ENCODE measurements at regions not wholly inside any gene's neighbourhood (a gene's known extent, or its start where the extent isn't known, plus 50 kb on each side); places are given as distances from the start of the nearest gene placed in this dataset.

- no peak overlapping the region for H3K27ac ChIP-seq (ENCODE audit: insufficient read depth, low read length, poor library complexity, severe bottlenecking)
- H3K36me3 ChIP-seq (ENCODE audit: control insufficient read depth, insufficient read depth, low read length) = no peaks in the 10 kb centered on the region
- Mint-ChIP-seq H3K27ac (no peak overlapping the region), H3K9me3 (peaks cover 0 to 4% (median 0%) of the 10 kb centered on the region in 7 donors), H3K4me3 (peak overlapping the region in 3 of 4 donors; percentile 27 to 81 (median 80)), H3K36me3 (no peaks in the 10 kb centered on the region), H3K4me1 (peaks cover 0 to 34% (median 13%) of the 10 kb centered on the region in 4 donors), H3K27me3 (peaks cover 91% of the 10 kb centered on the region)
- H3K4me1 ChIP-seq (ENCODE audit: control insufficient read depth, insufficient read depth, low read length, poor library complexity, severe bottlenecking) = peaks cover 23% of the 10 kb centered on the region
- no peaks in the 10 kb centered on the region for H3K9me3 ChIP-seq (ENCODE audit: control insufficient read depth in 2 of 2, low read length in 2 of 2)
- peaks cover 39% of the 10 kb centered on the region for H3K27me3 ChIP-seq (ENCODE audit: control insufficient read depth, insufficient read depth, low read length)
- no peak for DNase-seq
- H3K4me3 ChIP-seq (ENCODE audit: low read depth, low read length) = no peak overlapping the region
- ATAC-seq (ENCODE audit: low read depth in 2 of 2) = no peak
Observed at GRCh38 chr11:43581370-43582023, 99.0 kb upstream of the HSD17B12 start.

- Histone ChIP-seq H3K27me3 (ENCODE audit: control insufficient read depth, insufficient read depth, low read length) (peaks cover 37% of the 10 kb centered on the region), H3K4me3 (ENCODE audit: low read depth, low read length) (no peak overlapping the region), H3K4me1 (ENCODE audit: control insufficient read depth, insufficient read depth, low read length, poor library complexity, severe bottlenecking) (peaks cover 23% of the 10 kb centered on the region), H3K36me3 (ENCODE audit: control insufficient read depth, insufficient read depth, low read length) (no peaks in the 10 kb centered on the region), H3K9me3 (ENCODE audit: control insufficient read depth in 2 of 2, low read length in 2 of 2) (no peaks in the 10 kb centered on the region), H3K27ac (ENCODE audit: insufficient read depth, low read length, poor library complexity, severe bottlenecking) (no peak overlapping the region)
- peaks cover 91% of the 10 kb centered on the region for H3K27me3 Mint-ChIP-seq
- H3K36me3 Mint-ChIP-seq = no peaks in the 10 kb centered on the region
- peaks cover 0 to 32% (median 9%) of the 10 kb centered on the region in 4 donors for H3K4me1 Mint-ChIP-seq
- DNase-seq (no peak), ATAC-seq (ENCODE audit: low read depth in 2 of 2) (no peak)
- no peak overlapping the region for H3K27ac Mint-ChIP-seq
- no peak overlapping the region for H3K4me3 Mint-ChIP-seq
- peaks cover 0 to 3% (median 0%) of the 10 kb centered on the region in 7 donors for H3K9me3 Mint-ChIP-seq
Observed at GRCh38 chr11:43582024-43582862, 98.3 kb upstream of the HSD17B12 start.

GRCh38 chr11:43582863-43583462 is 97.6 kb upstream of the HSD17B12 start:
- Mint-ChIP-seq H3K4me3 (no peak overlapping the region), H3K4me1 (peaks cover 0 to 27% (median 9%) of the 10 kb centered on the region in 4 donors), H3K27ac (no peak overlapping the region), H3K36me3 (no peaks in the 10 kb centered on the region), H3K27me3 (peaks cover 91% of the 10 kb centered on the region), H3K9me3 (peaks cover 0 to 3% (median 0%) of the 10 kb centered on the region in 7 donors)
- H3K27ac ChIP-seq (ENCODE audit: insufficient read depth, low read length, poor library complexity, severe bottlenecking) = no peak overlapping the region
- no peak overlapping the region for H3K4me3 ChIP-seq (ENCODE audit: low read depth, low read length)
- DNase-seq = no peak
- H3K9me3 ChIP-seq (ENCODE audit: control insufficient read depth in 2 of 2, low read length in 2 of 2) = no peaks in the 10 kb centered on the region
- no peak for ATAC-seq (ENCODE audit: low read depth in 2 of 2)
- peaks cover 33% of the 10 kb centered on the region for H3K27me3 ChIP-seq (ENCODE audit: control insufficient read depth, insufficient read depth, low read length)
- H3K36me3 ChIP-seq (ENCODE audit: control insufficient read depth, insufficient read depth, low read length) = no peaks in the 10 kb centered on the region
- peaks cover 23% of the 10 kb centered on the region for H3K4me1 ChIP-seq (ENCODE audit: control insufficient read depth, insufficient read depth, low read length, poor library complexity, severe bottlenecking)

GRCh38 chr11:43583548-43583947 is 97.0 kb upstream of the HSD17B12 start:
- Histone ChIP-seq H3K36me3 (ENCODE audit: control insufficient read depth, insufficient read depth, low read length) (no peaks in the 10 kb centered on the region), H3K27ac (ENCODE audit: insufficient read depth, low read length, poor library complexity, severe bottlenecking) (no peak overlapping the region), H3K4me1 (ENCODE audit: control insufficient read depth, insufficient read depth, low read length, poor library complexity, severe bottlenecking) (peaks cover 20% of the 10 kb centered on the region), H3K9me3 (ENCODE audit: control insufficient read depth in 2 of 2, low read length in 2 of 2) (no peaks in the 10 kb centered on the region), H3K27me3 (ENCODE audit: control insufficient read depth, insufficient read depth, low read length) (peaks cover 32% of the 10 kb centered on the region), H3K4me3 (ENCODE audit: low read depth, low read length) (no peak overlapping the region)
- peaks cover 89% of the 10 kb centered on the region for H3K27me3 Mint-ChIP-seq
- peaks cover 0 to 27% (median 9%) of the 10 kb centered on the region in 4 donors for H3K4me1 Mint-ChIP-seq
- H3K9me3 Mint-ChIP-seq = peaks cover 0 to 3% (median 0%) of the 10 kb centered on the region in 7 donors
- H3K27ac Mint-ChIP-seq = no peak overlapping the region
- ATAC-seq (ENCODE audit: low read depth in 2 of 2) (no peak), DNase-seq (no peak)
- H3K36me3 Mint-ChIP-seq = no peaks in the 10 kb centered on the region
- H3K4me3 Mint-ChIP-seq = no peak overlapping the region

- Histone ChIP-seq H3K36me3 (ENCODE audit: control insufficient read depth, insufficient read depth, low read length) (no peaks in the 10 kb centered on the region), H3K9me3 (ENCODE audit: control insufficient read depth in 2 of 2, low read length in 2 of 2) (no peaks in the 10 kb centered on the region), H3K27ac (ENCODE audit: insufficient read depth, low read length, poor library complexity, severe bottlenecking) (no peak overlapping the region), H3K4me1 (ENCODE audit: control insufficient read depth, insufficient read depth, low read length, poor library complexity, severe bottlenecking) (peaks cover 6% of the 10 kb centered on the region), H3K4me3 (ENCODE audit: low read depth, low read length) (no peak overlapping the region), H3K27me3 (ENCODE audit: control insufficient read depth, insufficient read depth, low read length) (peaks cover 34% of the 10 kb centered on the region)
- H3K27ac Mint-ChIP-seq = no peak overlapping the region
- H3K9me3 Mint-ChIP-seq = peaks cover 0 to 2% (median 0%) of the 10 kb centered on the region in 7 donors
- no peak overlapping the region for H3K4me3 Mint-ChIP-seq
- ATAC-seq (ENCODE audit: low read depth in 2 of 2) = no peak
- no peak for DNase-seq
- peaks cover 0 to 11% (median 2%) of the 10 kb centered on the region in 4 donors for H3K4me1 Mint-ChIP-seq
- H3K27me3 Mint-ChIP-seq = peaks cover 71% of the 10 kb centered on the region
- no peaks in the 10 kb centered on the region for H3K36me3 Mint-ChIP-seq
Observed at GRCh38 chr11:43585877-43586608, 94.5 kb upstream of the HSD17B12 start.

GRCh38 chr11:43589601-43590250 is 90.8 kb upstream of the HSD17B12 start:
- H3K27me3 Mint-ChIP-seq = peaks cover 46% of the 10 kb centered on the region
- H3K4me1 Mint-ChIP-seq = no peaks in the 10 kb centered on the region
- no peak for DNase-seq
- H3K4me3 Mint-ChIP-seq = no peak overlapping the region
- Histone ChIP-seq H3K36me3 (ENCODE audit: control insufficient read depth, insufficient read depth, low read length) (no peaks in the 10 kb centered on the region), H3K4me3 (ENCODE audit: low read depth, low read length) (no peak overlapping the region), H3K27me3 (ENCODE audit: control insufficient read depth, insufficient read depth, low read length) (peaks cover 22% of the 10 kb centered on the region), H3K27ac (ENCODE audit: insufficient read depth, low read length, poor library complexity, severe bottlenecking) (no peak overlapping the region), H3K9me3 (ENCODE audit: control insufficient read depth in 2 of 2, low read length in 2 of 2) (no peaks in the 10 kb centered on the region), H3K4me1 (ENCODE audit: control insufficient read depth, insufficient read depth, low read length, poor library complexity, severe bottlenecking) (no peaks in the 10 kb centered on the region)
- no peaks in the 10 kb centered on the region for H3K36me3 Mint-ChIP-seq
- peaks cover 0 to 2% (median 0%) of the 10 kb centered on the region in 7 donors for H3K9me3 Mint-ChIP-seq
- no peak for ATAC-seq (ENCODE audit: low read depth in 2 of 2)
- H3K27ac Mint-ChIP-seq = no peak overlapping the region

GRCh38 chr11:43601511-43601910 is 79.0 kb upstream of the HSD17B12 start:
- DNase-seq = no peak
- Histone ChIP-seq H3K27me3 (ENCODE audit: control insufficient read depth, insufficient read depth, low read length) (no peaks in the 10 kb centered on the region), H3K4me3 (ENCODE audit: low read depth, low read length) (no peak overlapping the region), H3K27ac (ENCODE audit: insufficient read depth, low read length, poor library complexity, severe bottlenecking) (no peak overlapping the region), H3K4me1 (ENCODE audit: control insufficient read depth, insufficient read depth, low read length, poor library complexity, severe bottlenecking) (no peaks in the 10 kb centered on the region), H3K36me3 (ENCODE audit: control insufficient read depth, insufficient read depth, low read length) (no peaks in the 10 kb centered on the region), H3K9me3 (ENCODE audit: control insufficient read depth in 2 of 2, low read length in 2 of 2) (no peaks in the 10 kb centered on the region)
- H3K27ac Mint-ChIP-seq = no peak overlapping the region
- peaks cover 24% of the 10 kb centered on the region for H3K27me3 Mint-ChIP-seq
- no peaks in the 10 kb centered on the region for H3K4me1 Mint-ChIP-seq
- ATAC-seq (ENCODE audit: low read depth in 2 of 2) = no peak
- no peaks in the 10 kb centered on the region for H3K36me3 Mint-ChIP-seq
- no peak overlapping the region for H3K4me3 Mint-ChIP-seq
- peaks cover 0 to 4% (median 2%) of the 10 kb centered on the region in 7 donors for H3K9me3 Mint-ChIP-seq

All from CD4-positive, CD25-positive, alpha-beta regulatory T cell (primary cell).